ENCODE measurements at regions not wholly inside any gene's neighbourhood (a gene's known extent, or its start where the extent isn't known, plus 50 kb on each side); places are given as distances from the start of the nearest gene placed in this dataset.
A peak's percentile ranks its signal among the peaks of the same experiment; 100 is the strongest.

DNA sequence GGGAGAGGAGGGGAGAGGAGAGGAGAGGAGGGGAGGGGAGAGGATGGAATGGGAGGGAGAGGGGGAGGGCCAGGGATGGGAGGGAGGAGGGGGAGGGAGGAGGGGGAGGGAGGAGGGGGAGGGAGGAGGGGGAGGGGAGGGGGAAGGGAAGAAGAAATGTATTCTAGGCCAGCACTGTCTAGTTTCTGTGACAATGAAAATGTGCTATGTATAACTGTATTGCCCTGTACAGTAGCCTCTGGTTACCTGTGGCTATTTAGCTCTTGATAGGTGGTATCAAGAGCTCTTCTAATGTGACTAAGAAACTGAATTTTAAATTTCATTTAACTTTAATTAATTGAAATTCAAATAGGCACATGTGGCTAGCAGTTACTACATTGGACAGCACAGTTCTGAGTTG is 143.1 kb downstream of the BTC start:
- Histone ChIP-seq H3K9ac (ENCODE audit: control insufficient read depth, extremely low read depth, insufficient read depth, low read length) (no peak overlapping the region), H3K4me2 (ENCODE audit: control insufficient read depth, extremely low read depth, insufficient read depth, low read depth, low read length) (no peak overlapping the region), H3K4me1 (ENCODE audit: control insufficient read depth, extremely low read depth, insufficient read depth, low read length) (peaks cover 23% of the 10 kb centered on the region), H3K4me3 (ENCODE audit: control insufficient read depth in 2 of 3, extremely low read depth in 1 of 3, insufficient read depth in 2 of 3, low read depth in 1 of 3, low read length in 3 of 3) (no peak overlapping the region), H3K27ac (ENCODE audit: control insufficient read depth, insufficient read depth, low read length) (no peak overlapping the region), H3K36me3 (ENCODE audit: control insufficient read depth in 2 of 2, extremely low read depth in 1 of 2, insufficient read depth in 2 of 2, low read length in 2 of 2) (no peaks in the 10 kb centered on the region), H3K9me3 (ENCODE audit: control insufficient read depth, low read depth, low read length) (no peaks in the 10 kb centered on the region), H3K79me2 (ENCODE audit: control insufficient read depth, insufficient read depth, low read length) (no peaks in the 10 kb centered on the region), H4K20me1 (ENCODE audit: control insufficient read depth, extremely low read depth, insufficient read depth, low read length) (no peaks in the 10 kb centered on the region), H3K9me1 (ENCODE audit: control insufficient read depth, extremely low read depth, insufficient read depth, low read length) (no peaks in the 10 kb centered on the region), H3K27me3 (ENCODE audit: control insufficient read depth, extremely low read depth, insufficient read depth, low read length) (no peaks in the 10 kb centered on the region), H2AFZ (ENCODE audit: control insufficient read depth, low read length) (no peak overlapping the region)
- TF ChIP-seq EZH2 (IDR thresholded peaks at IDR 0.05; ENCODE audit: low read length) = no peak
- TF ChIP-seq, protein P1, sequence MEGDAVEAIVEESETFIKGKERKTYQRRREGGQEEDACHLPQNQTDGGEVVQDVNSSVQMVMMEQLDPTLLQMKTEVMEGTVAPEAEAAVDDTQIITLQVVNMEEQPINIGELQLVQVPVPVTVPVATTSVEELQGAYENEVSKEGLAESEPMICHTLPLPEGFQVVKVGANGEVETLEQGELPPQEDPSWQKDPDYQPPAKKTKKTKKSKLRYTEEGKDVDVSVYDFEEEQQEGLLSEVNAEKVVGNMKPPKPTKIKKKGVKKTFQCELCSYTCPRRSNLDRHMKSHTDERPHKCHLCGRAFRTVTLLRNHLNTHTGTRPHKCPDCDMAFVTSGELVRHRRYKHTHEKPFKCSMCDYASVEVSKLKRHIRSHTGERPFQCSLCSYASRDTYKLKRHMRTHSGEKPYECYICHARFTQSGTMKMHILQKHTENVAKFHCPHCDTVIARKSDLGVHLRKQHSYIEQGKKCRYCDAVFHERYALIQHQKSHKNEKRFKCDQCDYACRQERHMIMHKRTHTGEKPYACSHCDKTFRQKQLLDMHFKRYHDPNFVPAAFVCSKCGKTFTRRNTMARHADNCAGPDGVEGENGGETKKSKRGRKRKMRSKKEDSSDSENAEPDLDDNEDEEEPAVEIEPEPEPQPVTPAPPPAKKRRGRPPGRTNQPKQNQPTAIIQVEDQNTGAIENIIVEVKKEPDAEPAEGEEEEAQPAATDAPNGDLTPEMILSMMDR (optimal IDR thresholded peaks at IDR 0.05 in 1 of 3, IDR thresholded peaks at IDR 0.05 in 1 of 3, conservative IDR thresholded peaks at IDR 0.05 in 1 of 3; ENCODE audit: extremely low read depth in 1 of 3, insufficient read depth in 2 of 3, low read length in 3 of 3) = no peak
- FAIRE-seq (no peak), DNase-seq (ENCODE audit: low read depth, low spot score) (no peak)
- dilution Hi-C loops (cut with MboI; ENCODE audit: extremely low pct_ligation_motif_present, low sequenced_read_pairs) = no loop called here

DNA sequence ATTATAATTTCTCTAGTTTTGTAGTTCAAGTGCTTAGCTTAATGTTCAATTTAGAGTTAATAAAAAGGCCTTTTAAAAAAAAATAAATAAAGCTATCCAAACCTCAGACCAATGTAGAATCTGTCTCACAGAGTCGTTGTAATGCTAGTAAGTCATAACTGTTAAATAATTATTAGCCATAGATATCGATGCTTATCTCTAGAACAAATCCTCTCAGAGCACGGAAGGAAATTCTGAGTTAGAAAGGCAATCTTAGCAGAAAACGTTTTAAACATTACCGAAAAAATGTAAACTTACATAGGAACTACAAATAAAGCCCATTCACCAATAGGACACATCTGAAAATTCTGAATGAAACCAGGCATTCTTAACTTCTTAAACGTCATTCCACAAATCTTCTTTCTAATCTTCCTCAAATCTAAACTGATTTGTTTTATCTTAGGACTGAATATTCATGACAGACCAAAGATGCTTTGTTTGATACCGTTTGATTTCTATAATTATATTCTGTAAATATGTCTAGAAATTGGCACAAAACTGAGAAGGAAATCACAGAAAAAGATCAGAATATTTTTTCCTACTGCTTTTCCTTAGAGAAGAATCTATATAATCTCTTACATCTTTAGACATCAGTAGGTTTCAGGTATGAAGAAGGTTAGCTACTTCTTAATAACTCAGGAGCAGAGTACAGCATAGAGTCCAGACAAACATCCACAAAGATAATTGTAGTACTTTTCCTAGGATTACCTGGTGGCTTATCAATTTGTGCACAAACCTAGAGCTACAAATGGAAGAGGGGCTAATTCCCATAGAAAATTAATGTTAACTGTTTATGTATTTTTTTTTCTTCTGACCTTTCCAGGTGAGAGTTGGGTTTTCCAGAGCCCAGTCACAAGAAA is 140.7 kb downstream of the BTC start:
- dilution Hi-C loops (cut with MboI; ENCODE audit: extremely low pct_ligation_motif_present, low sequenced_read_pairs) = no loop called here
- Histone ChIP-seq H3K36me3 (ENCODE audit: control insufficient read depth in 2 of 2, extremely low read depth in 1 of 2, insufficient read depth in 2 of 2, low read length in 2 of 2) (no peaks in the 10 kb centered on the region), H3K79me2 (ENCODE audit: control insufficient read depth, insufficient read depth, low read length) (no peaks in the 10 kb centered on the region), H3K9me1 (ENCODE audit: control insufficient read depth, extremely low read depth, insufficient read depth, low read length) (no peaks in the 10 kb centered on the region), H3K4me1 (ENCODE audit: control insufficient read depth, extremely low read depth, insufficient read depth, low read length) (peaks cover 31% of the 10 kb centered on the region), H3K4me2 (ENCODE audit: control insufficient read depth, extremely low read depth, insufficient read depth, low read depth, low read length) (peak overlapping the region; percentile 94), H3K9me3 (ENCODE audit: control insufficient read depth, low read depth, low read length) (no peaks in the 10 kb centered on the region), H3K4me3 (ENCODE audit: control insufficient read depth in 2 of 3, extremely low read depth in 1 of 3, insufficient read depth in 2 of 3, low read depth in 1 of 3, low read length in 3 of 3) (peak overlapping the region; percentile 18 to 61 (median 55)), H3K27ac (ENCODE audit: control insufficient read depth, insufficient read depth, low read length) (peak overlapping the region; percentile 99), H3K27me3 (ENCODE audit: control insufficient read depth, extremely low read depth, insufficient read depth, low read length) (no peaks in the 10 kb centered on the region), H4K20me1 (ENCODE audit: control insufficient read depth, extremely low read depth, insufficient read depth, low read length) (no peaks in the 10 kb centered on the region), H2AFZ (ENCODE audit: control insufficient read depth, low read length) (peak overlapping the region; percentile 23), H3K9ac (ENCODE audit: control insufficient read depth, extremely low read depth, insufficient read depth, low read length) (peak overlapping the region; percentile 87)
- peak; percentile 5 for FAIRE-seq
- TF ChIP-seq, protein P1 (optimal IDR thresholded peaks at IDR 0.05 in 1 of 3, IDR thresholded peaks at IDR 0.05 in 1 of 3, conservative IDR thresholded peaks at IDR 0.05 in 1 of 3; ENCODE audit: extremely low read depth in 1 of 3, insufficient read depth in 2 of 3, low read length in 3 of 3) = no peak
- no peak for DNase-seq (ENCODE audit: low read depth, low spot score)
